SK-N-SH (cell line): ENCODE measurements at regions not wholly inside any gene's neighbourhood (a gene's known extent, or its start where the extent isn't known, plus 50 kb on each side); places are given as distances from the start of the nearest gene placed in this dataset.

Experiments
- CTCF ChIP-seq: fragments of 200-600 bp; sonication (generic); IDR thresholded peaks from 2 replicates; pipeline ENCODE4 v1.6.1; 2017; ENCODE audit warnings: antibody characterized with exemption, mild to moderate bottlenecking, moderate library complexity
- RAD21 ChIP-seq: IDR thresholded peaks from 2 replicates; pipeline ENCODE4 v1.6.1; 2012; ENCODE audit warnings: mild to moderate bottlenecking, low read length

- TF ChIP-seq RAD21 (no peak), CTCF (no peak)
Measured at GRCh38 chr5:112532654-112533360, 113.7 kb upstream of the EPB41L4A start.
